Gastroesophageal sphincter (tissue), 3 donors: ENCODE measurements at regions not wholly inside any gene's neighbourhood (a gene's known extent, or its start where the extent isn't known, plus 50 kb on each side); places are given as distances from the start of the nearest gene placed in this dataset.

Experiments
- EP300 ChIP-seq: sonication (generic); formaldehyde crosslinking; IDR thresholded peaks from one replicate; pipeline ENCODE4 v1.6.1; 2017; ENCODE audit warnings: antibody characterized with exemption, mild to moderate bottlenecking
- POLR2A ChIP-seq, 2 donors: fragments of 450-650 bp; IDR thresholded peaks; one replicate each; pipeline ENCODE4 v1.6.1; 2017; ENCODE audit warnings: antibody characterized with exemption in 2 of 2, mild to moderate bottlenecking in 2 of 2, moderate library complexity in 1 of 2
- POLR2AphosphoS5 ChIP-seq: sonication (generic); formaldehyde crosslinking; IDR thresholded peaks from one replicate; pipeline ENCODE4 v1.6.1; 2017; ENCODE audit warnings: antibody characterized with exemption
- TF ChIP-seq, protein P1 (sequence below), 4 experiments: fragments of 200-600 bp in 2 of 4; fragments of 450-650 bp in 2 of 4; sonication (generic) in 1 of 4; IDR thresholded peaks; one replicate each; pipeline ENCODE4 v1.5.1; 2017 to 2019; ENCODE audit warnings: antibody characterized with exemption in 4 of 4, mild to moderate bottlenecking in 2 of 4, moderate library complexity in 2 of 4

DNA sequence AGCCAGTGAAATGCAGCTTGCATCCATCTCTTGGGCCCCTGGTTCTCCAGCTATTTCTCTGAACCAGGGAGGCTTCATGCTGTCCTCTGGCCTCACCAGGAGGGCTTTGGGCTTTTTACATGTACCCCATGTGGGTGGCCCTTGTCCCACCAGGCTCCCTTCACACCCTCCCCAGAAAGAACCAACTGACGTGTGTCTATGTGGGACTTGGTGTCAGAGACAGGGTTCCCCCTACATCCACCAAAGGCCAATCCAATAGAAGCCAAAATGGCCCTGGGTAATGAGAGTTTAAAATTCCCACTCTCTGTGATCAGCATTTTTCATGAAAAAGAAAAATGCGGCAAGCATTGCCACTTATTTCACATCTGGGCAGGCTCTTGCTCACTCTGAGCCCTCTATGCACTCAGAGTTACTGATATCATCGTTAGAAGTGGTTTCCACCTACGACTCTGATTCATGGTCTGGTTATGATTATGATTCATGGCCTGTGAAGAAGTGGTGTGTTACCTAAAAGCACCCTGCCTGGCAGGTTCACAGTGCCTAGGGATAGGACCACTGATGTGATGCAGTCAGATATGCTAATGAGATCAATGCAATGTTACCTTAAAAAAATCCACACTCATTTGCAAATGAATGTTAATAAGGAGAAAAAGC lies 133.5 kb downstream of the BUB3 start:
- TF ChIP-seq POLR2AphosphoS5, result no peak
- TF ChIP-seq, protein P1, sequence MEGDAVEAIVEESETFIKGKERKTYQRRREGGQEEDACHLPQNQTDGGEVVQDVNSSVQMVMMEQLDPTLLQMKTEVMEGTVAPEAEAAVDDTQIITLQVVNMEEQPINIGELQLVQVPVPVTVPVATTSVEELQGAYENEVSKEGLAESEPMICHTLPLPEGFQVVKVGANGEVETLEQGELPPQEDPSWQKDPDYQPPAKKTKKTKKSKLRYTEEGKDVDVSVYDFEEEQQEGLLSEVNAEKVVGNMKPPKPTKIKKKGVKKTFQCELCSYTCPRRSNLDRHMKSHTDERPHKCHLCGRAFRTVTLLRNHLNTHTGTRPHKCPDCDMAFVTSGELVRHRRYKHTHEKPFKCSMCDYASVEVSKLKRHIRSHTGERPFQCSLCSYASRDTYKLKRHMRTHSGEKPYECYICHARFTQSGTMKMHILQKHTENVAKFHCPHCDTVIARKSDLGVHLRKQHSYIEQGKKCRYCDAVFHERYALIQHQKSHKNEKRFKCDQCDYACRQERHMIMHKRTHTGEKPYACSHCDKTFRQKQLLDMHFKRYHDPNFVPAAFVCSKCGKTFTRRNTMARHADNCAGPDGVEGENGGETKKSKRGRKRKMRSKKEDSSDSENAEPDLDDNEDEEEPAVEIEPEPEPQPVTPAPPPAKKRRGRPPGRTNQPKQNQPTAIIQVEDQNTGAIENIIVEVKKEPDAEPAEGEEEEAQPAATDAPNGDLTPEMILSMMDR (IDR thresholded peaks at IDR 0.05), result no peak
- TF ChIP-seq EP300, result no peak
- no peak for TF ChIP-seq POLR2A (IDR thresholded peaks at IDR 0.05)
